SK-N-MC (cell line): ENCODE measurements at regions not wholly inside any gene's neighbourhood (a gene's known extent, or its start where the extent isn't known, plus 50 kb on each side); places are given as distances from the start of the nearest gene placed in this dataset.

Source experiments
- EZH2 ChIP-seq: fragments of 200-600 bp; sonication (generic); IDR thresholded peaks from one replicate; pipeline ENCODE4 v1.6.1; 2017; ENCODE audit warnings: antibody characterized with exemption
- POLR2AphosphoS5 ChIP-seq: IDR thresholded peaks from 2 replicates; pipeline ENCODE4 v1.6.1; 2012; ENCODE audit warnings: mild to moderate bottlenecking, low read depth, low read length, borderline replicate concordance

DNA sequence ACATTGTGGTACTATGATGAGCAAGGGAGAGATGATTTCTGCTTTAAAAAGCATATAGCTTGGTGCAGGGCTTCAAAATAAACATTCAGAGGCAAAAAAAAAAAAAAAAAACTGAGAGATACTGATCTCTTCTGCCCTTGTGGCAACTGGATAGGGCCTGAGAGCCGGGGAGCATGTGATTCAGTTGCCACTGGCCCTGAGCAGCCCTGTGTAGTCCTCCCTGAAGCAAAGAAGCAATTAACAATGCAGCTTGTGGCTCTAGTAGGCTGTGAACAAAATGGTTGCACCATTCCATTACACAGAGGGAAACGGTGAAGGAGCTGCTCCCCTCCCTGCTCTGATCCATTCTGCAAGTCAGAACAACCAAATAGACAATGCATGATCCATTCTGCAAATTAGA lies 347.5 kb upstream of the DAB2 start:
- TF ChIP-seq EZH2 (no peak), POLR2AphosphoS5 (no peak)
